Fibroblast of the conjunctiva (primary cell): ENCODE measurements at regions not wholly inside any gene's neighbourhood (a gene's known extent, or its start where the extent isn't known, plus 50 kb on each side); places are given as distances from the start of the nearest gene placed in this dataset.
"Not testable (repeated sequence)": the region's sequence is repeated elsewhere in the genome, so short reads cannot be mapped to it uniquely, and the experiment has no call there.

Experiments
- DNase-seq: peaks from one replicate; pipeline ENCODE4 v3.0.0-alpha.2; 2010; ENCODE audit warnings: low read depth

DNA sequence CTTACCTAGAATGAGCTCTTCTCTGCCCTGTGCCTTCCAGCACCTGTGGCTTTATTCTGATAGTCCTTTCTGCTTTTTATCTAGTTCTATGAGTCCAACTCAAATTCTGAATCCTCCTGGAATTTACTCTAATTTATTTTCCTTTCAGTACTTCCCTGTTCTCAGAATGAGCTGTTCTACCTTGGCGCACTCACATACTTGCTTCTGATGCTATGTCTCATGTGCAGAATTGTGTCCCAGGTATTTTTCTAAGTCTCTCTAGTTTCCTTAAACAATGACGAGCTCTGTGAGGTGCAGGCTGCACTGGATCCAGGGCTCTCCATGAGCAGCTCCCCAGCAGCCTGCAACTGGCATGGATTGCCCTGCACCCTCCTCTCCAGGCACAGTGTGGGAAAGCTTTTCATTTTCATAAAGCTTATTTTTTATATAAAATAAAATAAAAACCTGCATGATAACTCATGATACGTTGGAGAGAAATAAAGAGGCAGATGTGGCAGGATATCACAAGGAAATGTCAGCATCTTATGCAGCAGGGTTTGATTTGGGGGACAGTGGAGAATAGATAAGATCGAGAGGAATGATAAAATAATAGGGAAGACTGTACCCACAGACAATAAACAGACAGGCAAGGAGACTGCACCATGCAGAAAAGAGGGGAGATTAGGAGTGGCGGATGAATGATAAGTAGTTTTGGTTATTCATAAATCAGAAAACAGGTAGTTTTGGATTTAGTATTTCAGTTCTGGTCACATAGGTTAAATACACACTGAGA is 258.2 kb upstream of the POM121L12 start:
- DNase-seq = no peak

DNA sequence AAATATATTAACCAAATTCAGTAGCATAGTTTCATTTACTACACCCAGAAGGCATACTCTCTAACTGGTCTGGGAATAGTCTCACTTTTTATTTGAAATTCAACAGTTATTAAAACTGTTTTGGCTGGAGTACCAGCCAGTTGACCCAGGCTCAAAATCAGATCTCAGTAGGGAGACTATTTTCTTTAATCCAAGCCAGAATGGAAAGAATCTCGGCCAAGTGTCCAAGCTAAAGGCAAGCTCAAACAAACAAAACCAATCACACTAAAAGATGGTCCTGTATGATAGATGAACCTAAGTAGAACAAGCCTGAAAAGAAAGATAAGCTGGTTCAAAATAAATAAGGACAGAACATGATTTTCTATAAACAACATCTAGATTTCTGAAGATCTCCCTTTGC is 259.6 kb upstream of the POM121L12 start:
- DNase-seq = no peak

DNA sequence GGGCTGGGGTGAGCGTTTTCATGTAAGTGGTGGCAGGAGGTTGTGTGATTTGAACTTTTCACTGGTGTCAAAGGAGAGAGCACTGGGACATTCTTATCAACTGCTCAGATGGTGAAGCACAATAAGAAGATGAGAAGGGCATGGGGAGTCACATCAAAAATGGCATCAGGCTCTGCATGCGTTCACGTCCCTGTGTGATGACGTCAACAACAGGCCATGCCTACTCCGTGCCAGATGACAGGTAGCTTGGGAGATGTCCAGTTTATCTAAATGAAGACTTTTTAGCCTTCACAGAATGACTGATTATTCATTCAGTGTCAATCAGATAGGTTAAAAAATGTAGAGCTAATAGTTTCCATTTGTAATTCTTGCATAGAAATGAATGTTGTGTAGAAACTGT is 264.3 kb upstream of the POM121L12 start:
- DNase-seq = no peak

DNA sequence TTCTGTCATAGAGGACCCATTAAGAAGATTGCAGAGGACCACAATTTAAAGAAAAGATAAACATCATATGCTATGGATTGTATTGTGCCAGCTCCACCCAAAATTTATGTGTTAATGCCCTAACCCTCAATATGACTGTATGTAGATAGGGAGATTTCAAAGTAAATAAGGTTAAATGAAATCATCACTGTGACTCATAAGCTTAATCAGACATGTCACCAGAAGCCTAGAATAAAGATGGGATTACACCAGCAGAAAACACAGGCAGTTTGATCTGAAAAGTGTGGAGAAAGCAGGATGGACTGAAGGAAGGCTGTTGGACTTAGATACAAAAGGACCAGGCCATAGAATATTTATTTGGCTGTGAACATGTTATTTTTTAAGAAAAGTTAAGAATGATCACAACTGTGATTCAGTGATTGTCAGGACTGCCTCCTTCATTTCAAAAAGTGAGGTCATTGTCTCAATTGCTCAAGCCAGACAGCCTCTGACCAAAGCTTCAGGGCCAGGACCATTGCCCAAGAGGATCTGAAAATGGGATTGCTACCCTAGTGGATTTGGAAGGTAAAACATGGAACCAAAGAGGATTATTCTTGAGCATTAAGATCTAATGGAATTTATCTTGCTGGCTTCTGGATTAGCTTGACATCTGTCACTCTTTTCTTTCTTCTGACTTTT is 270.8 kb upstream of the POM121L12 start:
- DNase-seq = no peak

DNA sequence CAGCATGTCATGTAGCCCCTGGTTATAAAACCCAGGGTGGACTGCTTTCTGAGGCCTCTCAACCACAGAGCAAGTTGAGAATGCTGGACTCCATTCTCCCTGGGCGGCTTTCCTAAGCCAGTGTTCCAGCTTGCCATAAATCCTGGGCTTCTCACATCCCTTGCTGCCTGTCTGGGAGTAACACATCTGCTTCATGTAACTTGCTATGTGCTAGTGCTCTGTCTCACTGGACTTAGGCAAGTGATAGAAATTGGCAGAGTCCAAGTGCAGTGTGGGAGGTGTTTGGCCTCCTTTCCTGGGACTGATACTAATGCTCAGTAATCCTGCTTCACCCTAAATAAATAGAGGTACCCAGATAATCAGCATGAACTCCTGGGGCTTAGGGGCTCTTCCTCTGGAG is 277.1 kb upstream of the POM121L12 start:
- no peak for DNase-seq

DNA sequence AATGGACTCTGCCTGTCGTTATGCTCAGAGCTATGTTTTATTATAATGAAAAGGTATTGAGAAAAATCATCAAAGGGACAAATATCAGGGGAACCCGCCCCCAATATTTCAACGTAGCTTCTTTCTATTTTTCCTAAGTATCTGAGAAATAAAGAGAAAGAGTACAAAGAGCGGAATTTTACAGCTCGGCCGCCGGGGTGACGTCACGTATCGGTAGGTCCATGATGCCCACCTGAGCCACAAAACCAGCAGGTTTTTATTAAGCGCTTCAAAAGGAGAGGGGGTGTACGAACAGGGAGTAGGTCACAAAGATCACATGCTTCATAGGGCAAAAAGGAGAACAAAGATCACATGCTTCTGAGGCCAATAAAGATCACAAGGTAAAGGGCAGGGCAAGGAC is 281.6 kb upstream of the POM121L12 start:
- DNase-seq = no peak

DNA sequence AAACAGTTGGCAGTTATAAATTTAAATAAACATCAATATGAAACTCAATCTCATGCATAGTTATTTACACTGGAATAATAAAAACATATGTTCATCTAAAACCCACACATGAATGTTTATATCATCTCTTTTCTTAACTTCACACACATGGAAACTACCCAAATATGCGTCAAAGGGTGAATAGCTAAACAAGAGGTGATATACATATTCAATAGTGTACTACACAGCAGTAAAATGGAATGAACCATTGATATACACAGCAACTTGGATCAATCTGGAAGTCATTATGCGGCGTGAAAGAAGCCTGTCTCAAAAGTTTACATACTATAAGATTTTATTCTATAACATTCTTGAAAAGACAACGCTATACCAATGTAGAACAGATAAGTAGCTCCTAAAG is 282.5 kb upstream of the POM121L12 start:
- no peak for DNase-seq

DNA sequence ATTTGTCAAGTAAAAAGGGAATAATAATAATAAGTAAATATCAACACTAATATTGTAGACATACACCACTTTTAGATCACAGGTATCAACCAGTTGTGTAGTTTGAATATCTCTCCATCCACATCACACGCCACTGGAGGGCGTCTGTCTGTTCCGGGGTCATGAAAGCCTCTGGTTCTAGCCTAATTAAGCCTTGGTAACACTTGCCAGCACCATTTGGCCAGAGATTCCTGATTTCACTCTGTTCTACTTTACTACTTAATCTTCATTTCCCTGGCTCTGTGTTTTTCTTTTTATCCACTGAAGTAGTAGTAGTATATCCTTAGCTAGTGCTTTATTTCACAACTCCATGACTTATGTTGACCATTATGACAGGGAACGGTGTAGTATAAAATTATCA is 285.6 kb upstream of the POM121L12 start:
- DNase-seq = no peak

DNA sequence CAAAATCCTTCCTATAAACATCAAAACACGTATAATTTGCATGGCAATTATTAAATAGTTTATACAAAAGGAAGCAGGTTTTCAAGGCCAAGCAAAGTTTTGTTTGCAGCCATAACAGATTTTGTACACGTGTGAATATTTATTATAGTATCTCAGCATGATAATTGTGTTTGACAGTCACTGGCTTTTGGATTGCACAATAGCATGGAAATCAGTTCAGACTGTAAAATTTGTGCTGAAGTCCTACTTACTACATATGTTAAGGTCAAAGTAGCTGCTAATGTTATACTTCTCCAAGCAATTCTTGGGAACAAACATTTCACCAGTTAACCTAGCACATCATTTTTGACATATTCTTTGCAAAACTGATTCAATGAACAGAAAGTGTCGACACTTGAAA is 287.6 kb upstream of the POM121L12 start:
- no peak for DNase-seq

DNA sequence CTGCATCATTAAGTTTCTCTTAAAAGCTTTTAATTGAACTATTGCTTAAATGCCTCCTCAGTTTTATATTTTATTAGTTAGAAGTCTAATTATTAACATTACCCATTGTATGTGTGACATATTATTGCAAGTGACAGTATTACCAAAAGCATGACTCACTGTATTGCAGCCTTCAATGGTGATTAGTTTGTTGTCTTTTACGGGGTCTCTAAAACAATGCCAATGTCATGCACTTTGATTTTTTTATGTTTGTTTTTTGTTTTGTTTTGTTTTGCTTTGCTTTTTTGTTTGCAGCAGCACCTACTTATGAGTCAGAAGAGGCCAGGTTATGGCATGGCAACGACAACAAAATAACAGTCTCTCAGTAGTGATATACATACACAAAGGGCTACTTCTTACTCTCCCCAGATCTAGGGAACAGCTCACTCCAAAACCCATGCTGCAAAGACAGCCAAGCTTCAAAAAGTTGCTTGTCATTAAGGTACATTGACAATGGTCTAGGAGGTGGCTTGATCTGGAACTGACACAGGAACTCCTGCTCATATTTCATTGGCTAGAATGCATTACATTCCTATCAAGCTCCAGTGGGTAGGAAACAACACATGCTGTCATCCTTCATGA is 293.7 kb upstream of the POM121L12 start:
- DNase-seq = no peak

DNA sequence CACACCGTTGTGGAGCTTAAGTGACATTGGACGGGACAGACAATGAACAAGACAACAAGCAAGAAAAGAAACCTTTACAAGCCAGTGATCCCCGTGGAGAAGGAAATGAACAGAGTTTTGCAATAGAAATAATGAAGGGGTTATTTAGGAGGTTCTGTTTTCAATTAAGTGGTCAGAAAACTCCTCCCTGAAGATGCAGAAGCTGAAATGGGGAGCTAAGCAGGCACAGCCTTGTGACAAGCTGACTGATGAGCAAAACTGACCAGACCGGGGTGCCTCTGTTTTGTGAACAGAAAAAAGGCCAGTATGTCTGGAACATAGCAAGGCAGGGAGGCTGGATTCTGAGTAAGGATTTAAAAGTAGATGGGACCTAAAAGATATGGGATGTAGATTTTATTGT is 299.8 kb upstream of the POM121L12 start:
- no peak for DNase-seq

DNA sequence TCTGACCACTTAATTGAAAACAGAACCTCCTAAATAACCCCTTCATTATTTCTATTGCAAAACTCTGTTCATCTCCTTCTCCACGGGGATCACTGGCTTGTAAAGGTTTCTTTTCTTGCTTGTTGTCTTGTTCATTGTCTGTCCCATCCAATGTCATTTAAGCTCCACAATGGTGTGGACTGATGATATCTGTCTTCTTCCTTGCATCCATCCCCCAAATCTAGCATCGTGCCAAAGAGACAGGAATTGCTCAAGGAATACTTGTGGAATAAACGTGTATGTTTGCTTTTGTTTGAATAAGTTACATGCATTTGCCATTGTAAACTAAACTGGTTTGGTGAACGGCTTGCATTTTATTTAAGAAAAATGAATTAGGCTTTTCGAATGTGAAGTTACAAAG is 306.8 kb upstream of the POM121L12 start:
- DNase-seq = not testable (repeated sequence)

DNA sequence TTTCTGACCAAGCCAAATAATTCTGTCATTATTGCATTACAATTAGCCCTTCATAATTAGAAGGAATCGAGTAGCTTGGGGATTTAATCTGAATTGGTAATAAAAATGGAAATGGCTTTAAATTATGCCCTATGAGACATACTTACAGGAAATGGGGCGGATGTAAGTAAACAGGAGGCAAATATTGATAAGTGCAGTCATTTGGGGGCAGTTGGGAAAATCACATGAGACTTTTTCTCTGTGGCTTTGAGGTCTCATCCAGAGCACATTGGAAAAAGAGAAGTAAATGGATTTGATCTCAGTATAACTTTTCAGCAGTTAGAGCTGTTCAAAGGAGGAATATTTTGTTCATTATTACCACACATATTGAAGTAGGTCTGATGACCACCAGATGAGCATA is 307.8 kb upstream of the POM121L12 start:
- no peak for DNase-seq

DNA sequence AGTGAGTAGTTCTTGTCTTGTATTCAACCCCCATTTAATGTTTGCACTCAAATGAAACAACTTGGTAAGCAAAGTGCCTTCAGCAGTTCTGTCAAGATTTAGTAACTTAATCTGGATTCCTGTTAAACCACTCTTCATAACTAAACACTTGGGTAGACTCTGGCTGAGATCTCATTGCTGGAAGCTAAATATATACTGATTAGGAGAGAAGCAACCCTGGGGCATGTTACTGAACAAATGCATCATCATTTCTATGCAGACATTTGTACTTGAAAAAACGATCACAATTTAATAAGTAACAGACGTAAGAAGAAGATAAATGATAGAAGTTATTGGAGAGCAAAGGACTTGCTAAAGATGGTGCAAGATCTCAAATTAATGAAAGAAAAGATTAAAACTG is 308.4 kb upstream of the POM121L12 start:
- DNase-seq = no peak

DNA sequence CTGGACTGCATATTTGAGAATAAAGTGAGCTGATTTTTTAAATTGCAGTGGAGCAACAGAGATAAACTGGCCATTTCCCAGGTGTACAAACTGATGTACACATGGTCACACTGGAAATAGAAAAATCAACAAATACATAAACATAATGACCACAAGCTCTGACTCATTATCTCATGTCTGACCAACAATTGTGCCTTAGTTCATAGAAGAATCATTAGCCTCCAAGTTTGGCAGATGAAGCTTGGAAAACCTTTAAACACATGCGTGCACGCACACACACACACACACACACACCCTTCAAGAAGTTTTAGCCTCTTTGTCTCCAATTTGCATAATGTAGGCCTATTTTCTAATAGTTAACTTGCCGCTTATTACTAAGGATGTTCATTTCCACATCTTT is 308.9 kb upstream of the POM121L12 start:
- DNase-seq = no peak

DNA sequence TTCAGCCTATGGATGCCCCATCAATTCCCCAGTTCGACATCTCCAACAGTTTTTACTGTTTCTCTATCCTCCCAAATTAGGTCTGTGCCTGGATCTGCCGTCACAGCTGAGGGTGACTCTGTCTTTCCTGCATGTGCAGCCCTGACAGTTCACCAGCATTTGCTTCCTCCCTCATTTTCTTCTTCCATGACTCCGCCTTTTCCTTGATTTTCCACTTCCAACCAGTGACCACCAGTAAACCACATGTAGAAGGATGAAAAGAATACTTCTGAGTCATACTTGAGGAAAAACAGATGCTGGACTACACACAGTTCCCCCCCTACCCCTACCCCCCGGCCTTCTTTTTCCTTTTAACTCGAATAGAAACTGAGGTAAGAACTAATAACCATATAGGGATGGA is 311.8 kb upstream of the POM121L12 start:
- no peak for DNase-seq

DNA sequence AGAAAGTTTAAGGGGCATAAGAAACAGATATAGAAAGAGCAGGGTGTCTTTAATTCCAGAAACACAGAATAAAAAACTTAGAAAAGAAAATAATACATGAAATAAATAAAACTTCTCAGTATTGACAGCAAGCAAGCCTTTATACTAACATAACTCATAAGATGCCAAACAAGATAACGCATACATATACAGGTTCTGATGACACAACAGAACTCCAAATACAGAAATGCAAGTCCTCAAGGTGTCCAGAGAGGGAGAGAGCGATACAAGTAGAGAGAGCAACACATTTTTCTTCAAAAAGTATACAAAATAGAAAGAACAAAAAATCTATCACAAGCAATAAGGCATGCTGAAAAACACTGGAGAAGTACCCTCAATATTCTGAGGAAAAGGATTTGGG is 314.6 kb upstream of the POM121L12 start:
- DNase-seq = no peak

DNA sequence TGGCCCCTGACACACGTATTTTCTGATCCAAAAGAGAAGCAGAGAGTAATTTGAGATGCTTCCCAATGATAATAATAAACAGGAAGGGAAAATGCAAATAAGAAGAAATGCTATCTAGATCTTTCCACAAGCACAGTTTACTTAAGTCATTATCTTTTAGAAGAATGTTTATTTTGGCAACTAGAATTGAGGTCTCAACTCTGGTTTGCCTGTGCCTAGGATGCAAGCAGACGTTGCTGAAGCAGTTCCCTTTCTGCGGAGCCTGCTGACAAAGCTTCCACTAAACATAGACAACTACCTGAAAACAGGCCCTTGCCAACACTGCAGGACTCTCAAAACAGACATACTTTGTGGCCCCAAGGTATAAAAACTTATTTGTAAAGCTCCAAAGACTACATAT is 315.8 kb upstream of the POM121L12 start:
- DNase-seq = no peak

DNA sequence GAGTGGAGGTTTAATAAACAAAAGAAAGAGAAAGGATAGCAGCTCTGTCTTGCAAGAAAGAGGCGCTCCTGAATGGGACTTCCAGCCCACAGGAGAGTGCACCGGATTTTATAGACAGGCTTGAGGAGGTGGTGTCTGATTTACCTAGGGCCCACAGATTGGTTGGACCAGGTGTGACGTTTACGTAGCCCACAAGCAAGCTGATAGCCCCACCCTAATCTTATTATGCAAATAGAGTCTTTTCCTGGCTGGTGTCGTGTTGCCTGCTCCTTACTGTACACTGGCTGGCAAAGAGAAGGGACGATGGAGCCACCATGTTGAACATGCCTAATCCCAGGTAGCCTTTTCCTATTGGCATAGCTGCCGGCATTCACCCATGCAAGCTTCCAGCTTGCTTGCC is 319.7 kb upstream of the POM121L12 start:
- no peak for DNase-seq

DNA sequence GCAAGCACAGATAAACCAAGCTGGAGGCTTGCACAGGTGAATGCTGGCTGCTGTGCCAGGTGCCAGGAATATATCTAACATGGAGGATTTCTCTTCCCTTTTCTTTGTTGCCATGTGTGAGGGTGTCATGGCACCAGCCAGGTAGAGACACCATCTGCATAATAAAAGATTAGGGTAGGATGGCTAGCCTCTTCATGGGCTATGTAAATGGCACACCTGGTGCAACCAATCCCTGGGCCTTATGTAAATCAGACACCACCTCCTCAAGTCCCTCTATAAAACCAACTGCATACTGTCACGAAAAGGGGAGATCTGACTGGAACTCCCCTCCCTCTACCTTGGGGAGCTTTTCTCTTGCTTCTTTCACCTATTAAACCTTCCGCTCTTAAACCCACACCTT is 322.5 kb upstream of the POM121L12 start:
- DNase-seq = no peak

DNA sequence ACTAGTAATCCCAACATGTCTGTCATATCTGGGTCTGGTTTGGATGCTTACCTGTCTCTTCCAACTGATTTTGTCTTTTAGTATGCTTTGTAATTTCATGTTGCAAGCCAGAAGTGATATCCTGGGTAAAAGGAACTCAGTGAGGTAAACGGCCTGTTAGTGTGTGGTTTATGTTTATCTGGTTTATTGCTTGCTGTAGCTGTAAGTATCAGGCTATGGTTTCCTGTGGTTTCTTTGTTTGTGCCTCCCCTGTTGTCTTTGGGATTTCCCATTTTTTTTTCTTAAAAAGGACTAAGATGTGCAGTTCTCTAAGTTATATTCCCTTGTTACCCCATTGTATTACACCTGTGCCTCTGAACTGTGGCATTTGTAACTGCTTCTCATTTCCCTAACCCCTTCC is 323.5 kb upstream of the POM121L12 start:
- no peak for DNase-seq

DNA sequence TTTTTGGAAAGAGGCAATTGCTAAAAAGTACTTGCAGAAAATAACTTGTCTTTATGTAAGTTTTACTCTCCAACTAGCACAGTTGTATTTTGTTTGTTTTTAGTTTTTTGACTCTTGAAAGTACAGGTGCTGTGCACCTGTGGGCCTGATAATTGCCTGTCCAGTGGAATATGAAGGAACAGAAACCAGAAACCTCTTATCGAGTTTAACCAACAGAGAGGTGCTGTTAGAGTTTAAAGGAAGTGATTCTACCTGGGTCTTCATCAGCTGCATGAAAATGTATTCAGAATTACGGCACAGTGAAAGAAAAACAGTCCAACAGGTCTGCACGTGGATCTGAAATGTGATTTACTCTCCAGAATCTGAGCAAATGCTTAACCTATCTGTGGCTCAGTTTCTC is 326.6 kb upstream of the POM121L12 start:
- DNase-seq = no peak

DNA sequence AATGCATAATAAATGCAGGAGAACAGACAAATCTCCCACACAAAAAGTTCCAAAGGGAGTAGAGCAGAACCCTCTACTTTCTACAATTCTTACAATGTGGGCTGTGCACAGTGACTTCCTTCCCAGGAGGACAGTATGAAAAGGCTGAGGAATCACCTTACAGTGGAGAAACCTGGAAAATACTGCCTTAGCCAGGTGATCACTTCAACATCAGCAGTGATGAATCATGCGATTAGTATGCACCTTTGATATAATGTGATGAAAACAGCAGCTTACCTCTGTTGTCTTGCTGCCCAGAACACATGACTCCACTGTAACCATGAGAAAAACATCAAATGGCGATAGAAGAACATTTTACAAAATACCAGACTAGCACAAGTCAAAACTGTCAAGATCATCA is 329.7 kb upstream of the POM121L12 start:
- no peak for DNase-seq

DNA sequence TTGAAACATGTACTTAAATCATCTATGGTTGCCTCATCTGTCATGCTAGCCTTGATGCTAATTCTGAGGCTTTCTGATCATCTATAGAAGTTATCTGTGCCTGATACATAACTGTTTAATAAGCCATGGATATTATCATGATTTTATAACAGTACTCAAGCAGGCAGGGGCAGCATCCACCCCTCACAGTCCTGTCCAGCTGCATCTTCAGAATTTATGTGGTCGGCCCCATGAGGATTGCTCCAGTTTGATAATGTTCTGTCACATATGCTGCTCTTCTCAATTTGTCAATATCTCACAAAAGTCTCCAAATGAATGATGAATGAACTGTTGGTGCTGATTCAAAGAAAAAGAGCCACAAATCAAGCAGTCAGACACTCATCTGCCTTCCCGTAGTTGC is 335.1 kb upstream of the POM121L12 start:
- no peak for DNase-seq
